Gastroesophageal sphincter (tissue), 4 donors: ENCODE measurements at regions not wholly inside any gene's neighbourhood (a gene's known extent, or its start where the extent isn't known, plus 50 kb on each side); places are given as distances from the start of the nearest gene placed in this dataset.

ENCODE experiments used
- ATAC-seq: fragments of 150-250 bp; one replicate; pipeline ENCODE4 v1.9.1; 2016; ENCODE audit warnings: mild to moderate bottlenecking, moderate library complexity
- H3K27ac ChIP-seq, 4 donors: fragments of 200-600 bp; sonication (generic) in 3 of 4; 1 replicate in 3 of 4; 2 replicates in 1 of 4; pipeline ENCODE4 v1.5.1; 2016 to 2019
- H3K27me3 ChIP-seq: fragments of 200-600 bp; sonication (generic); one replicate; pipeline ENCODE4 v1.5.1; 2019
- H3K36me3 ChIP-seq, 2 donors: fragments of 200-600 bp; sonication (generic); one replicate each; pipeline ENCODE4 v1.5.1; 2019; ENCODE audit warnings: control low read depth in 1 of 2
- H3K4me1 ChIP-seq, 3 donors: fragments of 200-600 bp; sonication (generic); 1 replicate in 2 of 3; 2 replicates in 1 of 3; pipeline ENCODE4 v1.5.1; 2016 to 2019; ENCODE audit warnings: control low read depth in 2 of 3
- H3K4me3 ChIP-seq, 2 donors: fragments of 200-600 bp; sonication (generic); one replicate each; pipeline ENCODE4 v1.5.1; 2019; ENCODE audit warnings: mild to moderate bottlenecking in 1 of 2, moderate library complexity in 1 of 2
- H3K9me3 ChIP-seq, 3 donors: fragments of 200-600 bp; sonication (generic); one replicate each; pipeline ENCODE4 v1.5.1; 2017 to 2019; ENCODE audit warnings: control low read depth in 2 of 3
- CTCF ChIP-seq, 4 experiments: fragments of 200-600 bp in 2 of 4; fragments of 450-650 bp in 2 of 4; sonication (generic) in 1 of 4; IDR thresholded peaks; one replicate each; pipeline ENCODE4 v1.5.1; 2017 to 2019; ENCODE audit warnings: antibody characterized with exemption in 4 of 4, mild to moderate bottlenecking in 2 of 4, moderate library complexity in 2 of 4
- EP300 ChIP-seq: sonication (generic); formaldehyde crosslinking; IDR thresholded peaks from one replicate; pipeline ENCODE4 v1.6.1; 2017; ENCODE audit warnings: antibody characterized with exemption, mild to moderate bottlenecking
- POLR2A ChIP-seq, 2 donors: fragments of 450-650 bp; IDR thresholded peaks; one replicate each; pipeline ENCODE4 v1.6.1; 2017; ENCODE audit warnings: antibody characterized with exemption in 2 of 2, mild to moderate bottlenecking in 2 of 2, moderate library complexity in 1 of 2
- POLR2AphosphoS5 ChIP-seq: sonication (generic); formaldehyde crosslinking; IDR thresholded peaks from one replicate; pipeline ENCODE4 v1.6.1; 2017; ENCODE audit warnings: antibody characterized with exemption
- WGBS, 2 donors: methylation state at CpG; one replicate each; pipeline ENCODE4 v1.1.5; 2018; ENCODE audit warnings: low coverage in 1 of 2; 5-methylcytosine and 5-hydroxymethylcytosine counted together

DNA sequence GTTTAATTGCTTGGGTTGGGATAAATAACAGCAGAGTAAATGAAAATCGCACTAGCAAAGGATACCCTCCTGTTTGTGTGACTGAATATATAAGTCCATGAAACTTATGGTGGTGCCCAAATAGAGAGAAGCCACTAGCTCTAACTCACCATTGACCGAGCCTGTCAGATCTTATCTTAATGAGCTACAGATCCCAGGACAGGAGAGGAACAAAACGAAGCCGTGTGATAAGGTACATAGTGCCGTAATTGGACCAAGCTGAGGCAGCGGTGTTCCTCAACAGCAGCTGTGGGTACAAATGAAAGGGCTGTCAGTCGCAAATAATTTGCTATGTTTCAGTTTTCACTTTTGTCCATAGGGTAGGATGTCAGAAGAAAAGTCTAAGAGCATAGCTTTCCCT, 276.1 kb downstream of the PTBP2 start:
- H3K27me3 ChIP-seq, result no peaks in the 10 kb centered on the region
- H3K27ac ChIP-seq, result no peak overlapping the region
- H3K36me3 ChIP-seq, result no peaks in the 10 kb centered on the region
- TF ChIP-seq EP300, result no peak
- no peak for TF ChIP-seq POLR2A (IDR thresholded peaks at IDR 0.05)
- no peak for TF ChIP-seq CTCF (IDR thresholded peaks at IDR 0.05)
- no peak for TF ChIP-seq POLR2AphosphoS5
- H3K4me1 ChIP-seq, result no peaks in the 10 kb centered on the region
- ATAC-seq, result no peak
- H3K9me3 ChIP-seq, result no peaks in the 10 kb centered on the region
- WGBS, 2 donors, result 78 to 81% methylated on average over 6 to 7 of the region's 7 CpGs
- H3K4me3 ChIP-seq, result no peak overlapping the region

- H3K4me3 ChIP-seq, result no peak overlapping the region
- H3K4me1 ChIP-seq, result no peaks in the 10 kb centered on the region
- no peak for TF ChIP-seq EP300
- ATAC-seq, result no peak
- no peaks in the 10 kb centered on the region for H3K27me3 ChIP-seq
- no peak overlapping the region for H3K27ac ChIP-seq
- no peaks in the 10 kb centered on the region for H3K36me3 ChIP-seq
- H3K9me3 ChIP-seq, result no peaks in the 10 kb centered on the region
- 86 to 100% methylated on average over 2 to 3 of the region's 3 CpGs for WGBS, 2 donors
Observed at GRCh38 chr1:96998466-96998865, 276.9 kb downstream of the PTBP2 start.

DNA sequence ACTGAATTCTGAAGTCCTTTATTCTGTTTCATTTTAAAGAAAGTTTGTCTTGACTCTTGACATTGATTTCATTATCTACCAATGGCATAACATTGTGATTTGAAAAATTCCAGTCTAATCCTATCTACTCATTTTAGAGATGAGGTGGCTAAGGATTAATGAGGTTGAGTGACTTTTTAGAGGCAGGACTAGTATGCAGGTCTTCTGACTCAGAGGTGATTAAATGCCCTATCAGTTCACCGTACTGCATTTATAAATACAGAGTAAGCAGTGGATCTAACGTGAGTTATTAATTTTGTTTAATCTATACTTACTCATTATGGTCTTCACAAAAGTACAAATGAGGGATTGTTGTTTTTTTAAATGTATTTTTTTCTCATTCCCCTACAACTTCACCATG, 277.6 kb downstream of the PTBP2 start:
- no peaks in the 10 kb centered on the region for H3K36me3 ChIP-seq
- no peak for ATAC-seq
- no peaks in the 10 kb centered on the region for H3K27me3 ChIP-seq
- H3K4me3 ChIP-seq, result no peak overlapping the region
- H3K4me1 ChIP-seq, result no peaks in the 10 kb centered on the region
- 28 to 71% methylated on average over 2 of the region's 2 CpGs for WGBS, 2 donors
- H3K9me3 ChIP-seq, result no peaks in the 10 kb centered on the region
- TF ChIP-seq POLR2AphosphoS5 (no peak), EP300 (no peak), CTCF (IDR thresholded peaks at IDR 0.05) (no peak), POLR2A (IDR thresholded peaks at IDR 0.05) (no peak)
- no peak overlapping the region for H3K27ac ChIP-seq

DNA sequence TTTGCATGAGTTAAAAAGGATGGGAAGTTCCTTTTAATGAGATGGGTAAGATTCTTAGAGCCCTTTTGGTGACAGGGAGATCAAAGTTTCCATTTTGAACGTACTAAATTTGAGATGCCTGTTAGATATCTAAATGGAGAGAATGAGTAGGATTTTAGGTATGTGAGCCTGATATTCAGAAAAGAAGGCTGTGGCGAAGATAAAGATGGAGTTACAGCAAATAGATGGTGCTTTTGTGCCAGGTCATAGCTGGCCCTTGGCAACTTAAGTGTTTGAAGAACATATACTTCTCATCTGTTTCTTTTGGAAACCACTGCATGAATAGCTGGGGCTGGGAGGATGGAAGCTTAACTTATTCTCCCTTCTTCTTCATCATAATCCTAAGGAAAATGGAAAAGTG, 282.5 kb downstream of the PTBP2 start:
- Histone ChIP-seq H3K27me3 (no peaks in the 10 kb centered on the region), H3K36me3 (no peaks in the 10 kb centered on the region), H3K27ac (no peak overlapping the region), H3K4me1 (no peaks in the 10 kb centered on the region), H3K4me3 (no peak overlapping the region), H3K9me3 (no peaks in the 10 kb centered on the region)
- 44 to 86% methylated on average over 2 of the region's 2 CpGs for WGBS, 2 donors
- no peak for ATAC-seq
- no peak for TF ChIP-seq POLR2AphosphoS5
- no peak for TF ChIP-seq POLR2A (IDR thresholded peaks at IDR 0.05)
- TF ChIP-seq CTCF (IDR thresholded peaks at IDR 0.05), result no peak
- no peak for TF ChIP-seq EP300

DNA sequence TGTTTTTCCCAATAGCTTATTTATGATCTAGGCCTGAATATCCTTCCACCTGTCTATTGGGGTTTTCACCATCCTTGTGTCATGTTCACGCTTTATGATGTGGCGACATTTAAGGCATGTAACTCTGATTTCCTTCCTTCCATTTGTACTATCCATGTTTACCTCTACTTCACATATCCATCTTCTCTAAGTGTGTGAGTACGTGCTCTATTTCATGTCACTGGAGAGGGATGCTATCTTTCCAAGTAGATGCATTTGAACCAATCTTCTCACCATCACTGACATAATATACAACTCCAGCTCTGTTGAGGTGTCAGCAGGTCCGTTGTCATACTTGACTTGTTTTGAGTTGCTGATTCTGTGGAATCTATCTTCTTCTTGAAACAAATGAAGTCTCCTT, 283.2 kb downstream of the PTBP2 start:
- Histone ChIP-seq H3K4me3 (no peak overlapping the region), H3K9me3 (no peaks in the 10 kb centered on the region), H3K36me3 (no peaks in the 10 kb centered on the region), H3K4me1 (no peaks in the 10 kb centered on the region), H3K27ac (no peak overlapping the region), H3K27me3 (no peaks in the 10 kb centered on the region)
- WGBS, 2 donors, result 89 to 90% methylated on average over 4 of the region's 4 CpGs
- ATAC-seq, result no peak
- TF ChIP-seq CTCF (IDR thresholded peaks at IDR 0.05) (no peak), EP300 (no peak), POLR2AphosphoS5 (no peak), POLR2A (IDR thresholded peaks at IDR 0.05) (no peak)
